Lower leg skin (tissue), 3 donors: ENCODE measurements at regions not wholly inside any gene's neighbourhood (a gene's known extent, or its start where the extent isn't known, plus 50 kb on each side); places are given as distances from the start of the nearest gene placed in this dataset.

Experiments
- POLR2A ChIP-seq, 2 donors: fragments of 450-650 bp; IDR thresholded peaks; one replicate each; pipeline ENCODE4 v1.6.1; 2016 to 2017; ENCODE audit warnings: antibody characterized with exemption in 2 of 2, mild to moderate bottlenecking in 1 of 2, moderate library complexity in 1 of 2
- TF ChIP-seq, protein P1 (sequence below), 3 donors: fragments of 450-650 bp; IDR thresholded peaks; one replicate each; pipeline ENCODE4 v1.5.1; 2016; ENCODE audit warnings: antibody characterized with exemption in 3 of 3, mild to moderate bottlenecking in 3 of 3, moderate library complexity in 2 of 3

DNA sequence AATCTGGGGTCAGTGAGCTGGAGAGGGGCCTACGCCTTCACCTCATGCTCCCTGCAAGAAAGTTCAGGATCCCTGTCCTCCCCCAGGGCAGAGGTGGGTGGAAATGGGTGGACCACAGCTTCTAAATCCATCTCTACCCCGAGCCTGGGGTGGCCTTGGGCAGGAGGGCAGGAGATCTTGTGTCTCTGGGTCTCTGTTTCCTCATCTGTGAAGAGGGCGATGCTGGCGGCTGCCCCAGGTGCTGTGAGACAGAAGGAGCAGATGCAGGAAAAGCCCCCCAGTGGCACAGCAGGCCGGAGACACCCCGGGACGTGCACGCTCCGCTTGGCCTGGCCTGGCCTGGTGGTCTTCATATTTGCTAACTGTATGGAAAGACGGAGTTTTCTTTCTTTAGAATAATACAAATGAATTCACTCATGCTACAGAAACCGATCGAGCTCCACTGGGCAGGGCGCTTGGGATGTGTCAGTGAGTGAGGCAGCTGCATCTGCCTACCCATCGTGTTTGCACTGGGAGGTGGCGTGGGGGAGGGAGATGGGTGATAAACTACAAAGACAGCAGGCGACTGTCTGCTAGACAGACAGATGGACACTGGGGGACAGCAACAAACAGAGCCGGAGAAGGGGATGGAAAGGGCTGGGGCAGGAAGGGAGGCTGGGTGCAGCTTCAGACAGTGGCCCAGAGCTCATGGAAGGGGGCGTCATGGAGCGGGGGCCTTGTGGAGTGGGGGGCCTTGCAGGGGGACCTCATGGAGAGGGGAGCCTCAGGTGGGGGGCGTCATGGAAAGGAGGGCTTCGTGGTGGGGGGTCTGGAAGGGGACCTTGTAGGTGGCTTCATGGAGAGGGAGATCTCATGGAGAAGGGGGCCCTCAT is 136.2 kb downstream of the CPZ start:
- TF ChIP-seq, protein P1, sequence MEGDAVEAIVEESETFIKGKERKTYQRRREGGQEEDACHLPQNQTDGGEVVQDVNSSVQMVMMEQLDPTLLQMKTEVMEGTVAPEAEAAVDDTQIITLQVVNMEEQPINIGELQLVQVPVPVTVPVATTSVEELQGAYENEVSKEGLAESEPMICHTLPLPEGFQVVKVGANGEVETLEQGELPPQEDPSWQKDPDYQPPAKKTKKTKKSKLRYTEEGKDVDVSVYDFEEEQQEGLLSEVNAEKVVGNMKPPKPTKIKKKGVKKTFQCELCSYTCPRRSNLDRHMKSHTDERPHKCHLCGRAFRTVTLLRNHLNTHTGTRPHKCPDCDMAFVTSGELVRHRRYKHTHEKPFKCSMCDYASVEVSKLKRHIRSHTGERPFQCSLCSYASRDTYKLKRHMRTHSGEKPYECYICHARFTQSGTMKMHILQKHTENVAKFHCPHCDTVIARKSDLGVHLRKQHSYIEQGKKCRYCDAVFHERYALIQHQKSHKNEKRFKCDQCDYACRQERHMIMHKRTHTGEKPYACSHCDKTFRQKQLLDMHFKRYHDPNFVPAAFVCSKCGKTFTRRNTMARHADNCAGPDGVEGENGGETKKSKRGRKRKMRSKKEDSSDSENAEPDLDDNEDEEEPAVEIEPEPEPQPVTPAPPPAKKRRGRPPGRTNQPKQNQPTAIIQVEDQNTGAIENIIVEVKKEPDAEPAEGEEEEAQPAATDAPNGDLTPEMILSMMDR (IDR thresholded peaks at IDR 0.05): no peak
- no peak for TF ChIP-seq POLR2A (IDR thresholded peaks at IDR 0.05)
